ENCODE measurements at regions not wholly inside any gene's neighbourhood (a gene's known extent, or its start where the extent isn't known, plus 50 kb on each side); places are given as distances from the start of the nearest gene placed in this dataset.

DNA sequence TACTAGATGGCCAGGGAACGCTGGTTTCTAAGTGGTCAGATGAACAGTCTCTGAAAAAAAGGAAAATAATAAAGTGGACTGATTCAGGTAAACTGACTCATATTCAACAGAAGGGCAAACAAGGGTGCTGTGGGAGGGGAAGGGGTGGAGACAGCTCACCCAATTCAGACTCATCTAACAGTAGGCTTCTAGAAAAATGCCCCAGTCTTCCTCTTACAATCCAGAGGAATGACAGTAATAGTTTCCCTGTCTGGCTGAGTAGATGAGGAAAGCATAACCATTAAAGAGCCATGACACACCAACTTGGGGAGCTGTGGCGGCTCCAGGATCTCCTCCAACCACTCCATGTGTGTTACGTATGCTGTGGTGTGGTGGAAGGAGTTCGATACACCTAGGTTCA is 231.4 kb upstream of the UMPS start:
- Histone ChIP-seq H3K9me1 (replicated peaks; ENCODE audit: control insufficient read depth, extremely low read depth, insufficient read depth, low read length) (no peaks in the 10 kb centered on the region), H3K4me3 (replicated peaks in 1 of 3; ENCODE audit: insufficient read depth in 1 of 3, low read depth in 1 of 3, low read length in 3 of 3) (no peak overlapping the region), H2AFZ (ENCODE audit: low read depth, low read length) (no peak overlapping the region), H3K79me2 (ENCODE audit: control insufficient read depth, insufficient read depth, low read length) (no peaks in the 10 kb centered on the region), H4K20me1 (replicated peaks; ENCODE audit: control insufficient read depth, extremely low read depth, insufficient read depth, low read length) (no peaks in the 10 kb centered on the region), H3K36me3 (ENCODE audit: control insufficient read depth in 2 of 2, extremely low read depth in 1 of 2, insufficient read depth in 2 of 2, low read length in 2 of 2) (no peaks in the 10 kb centered on the region), H3K27me3 (ENCODE audit: control insufficient read depth in 2 of 2, insufficient read depth in 2 of 2, low read length in 2 of 2) (no peaks in the 10 kb centered on the region), H3K4me2 (ENCODE audit: insufficient read depth, low read length) (no peak overlapping the region), H3K9me3 (replicated peaks; ENCODE audit: control insufficient read depth, insufficient read depth, low read length) (no peaks in the 10 kb centered on the region), H3K4me1 (ENCODE audit: control insufficient read depth, extremely low read depth, insufficient read depth, low read length) (no peaks in the 10 kb centered on the region), H3K9ac (replicated peaks; ENCODE audit: extremely low read depth, insufficient read depth, low read length) (no peak overlapping the region), H3K27ac (ENCODE audit: insufficient read depth, low read depth, low read length) (no peak overlapping the region)
- ChIA-PET POLR2A (no interaction called here), CTCF (no interaction called here)
- BruUV-seq (replicated peaks), result no TSS peak
- dilution Hi-C loops (cut with MboI; ENCODE audit: extremely low pct_ligation_motif_present, low sequenced_read_pairs) (no loop called here), intact Hi-C loops (cut with micrococcal nuclease) (no loop called here)
- no peak for TF ChIP-seq POLR2A (IDR thresholded peaks at IDR 0.05; ENCODE audit: low read depth, low read length)
- no peak for TF ChIP-seq MYC (IDR thresholded peaks at IDR 0.05; ENCODE audit: low read depth, low read length)
- TF ChIP-seq POLR2AphosphoS5 (IDR thresholded peaks at IDR 0.05; ENCODE audit: insufficient read depth, low read depth, low read length), result no peak
- TF ChIP-seq FOS (IDR thresholded peaks at IDR 0.05; ENCODE audit: borderline replicate concordance, insufficient read depth, low read length), result no peak
- TF ChIP-seq, protein P1, sequence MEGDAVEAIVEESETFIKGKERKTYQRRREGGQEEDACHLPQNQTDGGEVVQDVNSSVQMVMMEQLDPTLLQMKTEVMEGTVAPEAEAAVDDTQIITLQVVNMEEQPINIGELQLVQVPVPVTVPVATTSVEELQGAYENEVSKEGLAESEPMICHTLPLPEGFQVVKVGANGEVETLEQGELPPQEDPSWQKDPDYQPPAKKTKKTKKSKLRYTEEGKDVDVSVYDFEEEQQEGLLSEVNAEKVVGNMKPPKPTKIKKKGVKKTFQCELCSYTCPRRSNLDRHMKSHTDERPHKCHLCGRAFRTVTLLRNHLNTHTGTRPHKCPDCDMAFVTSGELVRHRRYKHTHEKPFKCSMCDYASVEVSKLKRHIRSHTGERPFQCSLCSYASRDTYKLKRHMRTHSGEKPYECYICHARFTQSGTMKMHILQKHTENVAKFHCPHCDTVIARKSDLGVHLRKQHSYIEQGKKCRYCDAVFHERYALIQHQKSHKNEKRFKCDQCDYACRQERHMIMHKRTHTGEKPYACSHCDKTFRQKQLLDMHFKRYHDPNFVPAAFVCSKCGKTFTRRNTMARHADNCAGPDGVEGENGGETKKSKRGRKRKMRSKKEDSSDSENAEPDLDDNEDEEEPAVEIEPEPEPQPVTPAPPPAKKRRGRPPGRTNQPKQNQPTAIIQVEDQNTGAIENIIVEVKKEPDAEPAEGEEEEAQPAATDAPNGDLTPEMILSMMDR (IDR thresholded peaks at IDR 0.05; ENCODE audit: extremely low read depth in 1 of 2, insufficient read depth in 1 of 2, low read depth in 1 of 2, low read length in 2 of 2), result no peak
- no peak for TF ChIP-seq JUN (IDR thresholded peaks at IDR 0.05; ENCODE audit: borderline replicate concordance, insufficient read depth, insufficient read length, low read depth)
- TF ChIP-seq, protein P2, sequence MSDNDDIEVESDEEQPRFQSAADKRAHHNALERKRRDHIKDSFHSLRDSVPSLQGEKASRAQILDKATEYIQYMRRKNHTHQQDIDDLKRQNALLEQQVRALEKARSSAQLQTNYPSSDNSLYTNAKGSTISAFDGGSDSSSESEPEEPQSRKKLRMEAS (IDR thresholded peaks at IDR 0.05; ENCODE audit: insufficient read depth, insufficient read length), result no peak
- TF ChIP-seq EZH2 (IDR thresholded peaks at IDR 0.05; ENCODE audit: borderline replicate concordance, low read depth, low read length, severe bottlenecking), result no peak
- no peak for TF ChIP-seq GATA2 (IDR thresholded peaks at IDR 0.05; ENCODE audit: insufficient read depth, insufficient read length, low read depth, low read length)
- FAIRE-seq (no peak), DNase-seq (ENCODE audit: low read depth, low spot score) (no peak)
